GM12872 (cell line): ENCODE measurements at regions not wholly inside any gene's neighbourhood (a gene's known extent, or its start where the extent isn't known, plus 50 kb on each side); places are given as distances from the start of the nearest gene placed in this dataset.

Experiments used
- CTCF ChIP-seq: IDR thresholded peaks from 3 replicates; pipeline ENCODE4 v1.5.1; 2011; ENCODE audit warnings: low read depth, mild to moderate bottlenecking, low read length, moderate library complexity; ENCODE audit not compliant: insufficient read depth

- no peak for TF ChIP-seq CTCF
Measured at GRCh38 chrX:46251755-46252154, 293.5 kb downstream of the ZNF674 start.

- no peak for TF ChIP-seq CTCF
Measured at GRCh38 chrX:46250151-46250550, 295.1 kb downstream of the ZNF674 start.

GRCh38 chrX:46247456-46247855, 297.8 kb downstream of the ZNF674 start:
- TF ChIP-seq CTCF = no peak

GRCh38 chrX:46244451-46244850, 300.8 kb downstream of the ZNF674 start:
- TF ChIP-seq CTCF = no peak

GRCh38 chrX:46236411-46236810, 308.8 kb downstream of the ZNF674 start:
- no peak for TF ChIP-seq CTCF

GRCh38 chrX:46235778-46236177, 309.4 kb downstream of the ZNF674 start:
- no peak for TF ChIP-seq CTCF

GRCh38 chrX:46234775-46235174, 310.4 kb downstream of the ZNF674 start:
- TF ChIP-seq CTCF = no peak

- no peak for TF ChIP-seq CTCF
Measured at GRCh38 chrX:46228389-46228788, 316.8 kb downstream of the ZNF674 start.
